ENCODE measurements at regions not wholly inside any gene's neighbourhood (a gene's known extent, or its start where the extent isn't known, plus 50 kb on each side); places are given as distances from the start of the nearest gene placed in this dataset.

- Histone ChIP-seq H3K9me3 (no peaks in the 10 kb centered on the region), H3K27ac (no peak overlapping the region), H3K36me3 (peaks cover 0 to 67% (median 25%) of the 10 kb centered on the region in 4 donors), H3K4me3 (no peak overlapping the region), H3K4me1 (no peaks in the 10 kb centered on the region), H3K27me3 (no peaks in the 10 kb centered on the region)
- DNase-seq (no peak), ATAC-seq (ENCODE audit: low FRiP score in 2 of 2) (no peak)
- 89 to 90% methylated on average over 5 of the region's 5 CpGs for WGBS, 2 donors
- TF ChIP-seq POLR2A (IDR thresholded peaks at IDR 0.05), result no peak
- no peak for TF ChIP-seq CTCF (IDR thresholded peaks at IDR 0.05)
- TF ChIP-seq EP300 (IDR thresholded peaks at IDR 0.05), result no peak
- no peak for TF ChIP-seq POLR2AphosphoS5 (IDR thresholded peaks at IDR 0.05)
Observed at GRCh38 chr11:17141156-17141555, 63.7 kb upstream of the RPS13 start.

GRCh38 chr11:17138562-17138961 is 61.1 kb upstream of the RPS13 start:
- Histone ChIP-seq H3K36me3 (peaks cover 10 to 61% (median 26%) of the 10 kb centered on the region in 4 donors), H3K27ac (no peak overlapping the region), H3K27me3 (no peaks in the 10 kb centered on the region), H3K9me3 (no peaks in the 10 kb centered on the region), H3K4me1 (no peaks in the 10 kb centered on the region), H3K4me3 (no peak overlapping the region)
- WGBS, 2 donors, result 89 to 91% methylated on average over 4 of the region's 4 CpGs
- TF ChIP-seq EP300 (IDR thresholded peaks at IDR 0.05), result no peak
- TF ChIP-seq CTCF (IDR thresholded peaks at IDR 0.05), result no peak
- DNase-seq (no peak), ATAC-seq (ENCODE audit: low FRiP score in 2 of 2) (no peak)

- Histone ChIP-seq H3K9me3 (no peaks in the 10 kb centered on the region), H3K27me3 (no peaks in the 10 kb centered on the region), H3K36me3 (peaks cover 10 to 58% (median 21%) of the 10 kb centered on the region in 4 donors), H3K27ac (no peak overlapping the region), H3K4me3 (no peak overlapping the region), H3K4me1 (no peaks in the 10 kb centered on the region)
- TF ChIP-seq CTCF (IDR thresholded peaks at IDR 0.05), result no peak
- no peak for TF ChIP-seq POLR2A (IDR thresholded peaks at IDR 0.05)
- no peak for TF ChIP-seq EP300 (IDR thresholded peaks at IDR 0.05)
- no peak for TF ChIP-seq POLR2AphosphoS5 (IDR thresholded peaks at IDR 0.05)
- WGBS, 2 donors, result 83 to 87% methylated on average over 3 of the region's 3 CpGs
- DNase-seq (no peak), ATAC-seq (ENCODE audit: low FRiP score in 2 of 2) (no peak)
Observed at GRCh38 chr11:17135916-17136683, 58.6 kb upstream of the RPS13 start.

- Histone ChIP-seq H3K4me1 (no peaks in the 10 kb centered on the region), H3K27ac (no peak overlapping the region), H3K4me3 (no peak overlapping the region), H3K36me3 (peaks cover 10 to 68% (median 35%) of the 10 kb centered on the region in 4 donors), H3K9me3 (no peaks in the 10 kb centered on the region), H3K27me3 (no peaks in the 10 kb centered on the region)
- DNase-seq (no peak), ATAC-seq (ENCODE audit: low FRiP score in 2 of 2) (no peak)
- TF ChIP-seq POLR2AphosphoS5 (IDR thresholded peaks at IDR 0.05), result no peak
- no peak for TF ChIP-seq EP300 (IDR thresholded peaks at IDR 0.05)
- no peak for TF ChIP-seq POLR2A (IDR thresholded peaks at IDR 0.05)
- no peak for TF ChIP-seq CTCF (IDR thresholded peaks at IDR 0.05)
Observed at GRCh38 chr11:17132654-17133053, 55.2 kb upstream of the RPS13 start.

- Histone ChIP-seq H3K27ac (no peak overlapping the region), H3K4me1 (no peaks in the 10 kb centered on the region), H3K9me3 (no peaks in the 10 kb centered on the region), H3K4me3 (no peak overlapping the region), H3K27me3 (no peaks in the 10 kb centered on the region), H3K36me3 (peaks cover 2 to 88% (median 29%) of the 10 kb centered on the region in 4 donors)
- 72 to 81% methylated on average over 3 of the region's 3 CpGs for WGBS, 2 donors
- ATAC-seq (ENCODE audit: low FRiP score in 2 of 2), result no peak
- no peak for DNase-seq
- TF ChIP-seq POLR2AphosphoS5 (IDR thresholded peaks at IDR 0.05) (no peak), EP300 (IDR thresholded peaks at IDR 0.05) (no peak), POLR2A (IDR thresholded peaks at IDR 0.05) (no peak), CTCF (IDR thresholded peaks at IDR 0.05) (no peak)
Observed at GRCh38 chr11:17129003-17129402, 51.5 kb upstream of the RPS13 start.
